Body of pancreas (tissue), 4 donors: ENCODE measurements at regions not wholly inside any gene's neighbourhood (a gene's known extent, or its start where the extent isn't known, plus 50 kb on each side); places are given as distances from the start of the nearest gene placed in this dataset.

ENCODE experiments used
- ATAC-seq: fragments of 150-250 bp; one replicate; pipeline ENCODE4 v1.9.1; 2016
- DNase-seq, 4 donors: peaks; one replicate each; pipeline ENCODE4 v3.0.0-alpha.2; 2019
- H3K27ac ChIP-seq, 4 donors: fragments of 200-600 bp; sonication (generic); 1 replicate in 3 of 4; 2 replicates in 1 of 4; pipeline versions ENCODE4 v1.5.1 to v1.6.1; 2016 to 2019; ENCODE audit warnings: mild to moderate bottlenecking in 1 of 4, mixed read lengths in 1 of 4, moderate library complexity in 1 of 4
- H3K27me3 ChIP-seq, 2 donors: fragments of 200-600 bp; sonication (generic); one replicate each; pipeline ENCODE4 v1.6.0; 2016; ENCODE audit warnings: mild to moderate bottlenecking in 1 of 2
- H3K36me3 ChIP-seq, 2 donors: fragments of 200-600 bp; sonication (generic); replicated peaks in 1 of 2; 2 replicates each; pipeline ENCODE4 v1.5.1; 2016; ENCODE audit warnings: low read depth in 2 of 2; ENCODE audit not compliant: insufficient read depth in 1 of 2
- H3K4me1 ChIP-seq: fragments of 200-600 bp; sonication (generic); one replicate; pipeline ENCODE4 v1.6.0; 2016
- H3K4me3 ChIP-seq, 2 donors: fragments of 200-600 bp; sonication (generic); 1 replicate in 1 of 2; 2 replicates in 1 of 2; pipeline ENCODE4 v1.5.1; 2016 to 2019
- H3K9me3 ChIP-seq, 3 donors: fragments of 200-600 bp; sonication (generic); 1 replicate in 2 of 3; 2 replicates in 1 of 3; pipeline ENCODE4 v1.5.1; 2016
- POLR2A ChIP-seq, 3 donors: fragments of 450-650 bp; IDR thresholded peaks; one replicate each; pipeline ENCODE4 v1.6.1; 2016; ENCODE audit warnings: antibody characterized with exemption in 3 of 3, mild to moderate bottlenecking in 2 of 3
- WGBS, 2 donors: methylation state at CpG; one replicate each; pipeline ENCODE4 v1.1.5; 2017; 5-methylcytosine and 5-hydroxymethylcytosine counted together
- intact Hi-C: fragments of 100-400 bp; cut with DNase I; formaldehyde crosslinking; loops from one replicate; pipeline ENCODE4 v1.15.1; 2023
- TF ChIP-seq, protein P1 (sequence below), 7 experiments: fragments of 450-650 bp in 4 of 7; fragments of 200-600 bp in 3 of 7; sonication (generic) in 3 of 7; IDR thresholded peaks; one replicate each; pipeline ENCODE4 v1.5.1; 2016 to 2019; ENCODE audit warnings: antibody characterized with exemption in 7 of 7

DNA sequence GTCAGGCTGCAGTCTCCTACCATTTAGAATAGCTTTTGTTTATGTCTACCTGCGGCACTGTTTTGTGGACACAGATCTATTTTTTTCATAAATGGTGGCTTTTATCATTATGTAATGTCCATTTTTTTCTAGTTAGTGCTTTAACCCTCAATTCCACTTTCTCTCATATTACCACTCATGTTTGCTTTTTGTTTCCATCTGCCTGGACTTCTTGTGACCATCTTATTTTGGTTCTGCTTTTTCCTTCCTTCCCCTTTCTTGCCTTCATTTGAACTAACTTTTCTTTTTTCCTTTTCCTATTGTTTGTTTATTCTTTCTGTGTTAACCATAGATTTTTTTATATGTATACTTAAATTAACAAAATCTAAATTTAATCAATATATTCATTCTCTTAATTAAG, 63.2 kb upstream of the SLC22A11 start:
- intact Hi-C loops, result no loop called here

DNA sequence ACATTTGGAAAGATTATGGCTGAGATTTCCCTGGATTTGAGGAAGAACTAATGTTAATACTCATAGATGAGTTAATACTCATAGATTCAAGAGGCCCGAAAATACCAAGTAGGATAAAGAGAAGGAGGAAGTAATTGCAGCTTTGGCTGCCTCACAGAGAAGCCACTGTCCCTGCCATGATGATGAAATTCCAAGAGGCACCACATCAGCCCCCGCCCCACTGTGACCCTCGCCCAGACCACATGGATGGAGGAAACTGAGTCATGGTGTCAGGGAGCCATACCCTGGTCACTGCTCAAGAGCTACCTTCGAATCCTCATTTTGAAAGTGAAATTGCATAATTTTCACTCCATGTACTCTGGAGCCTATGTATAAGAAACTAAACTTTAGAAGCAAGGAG, 57.6 kb upstream of the SLC22A11 start:
- intact Hi-C loops, result no loop called here
- no peaks in the 10 kb centered on the region for H3K9me3 ChIP-seq
- peaks cover 0 to 5% of the 10 kb centered on the region in 2 donors for H3K27me3 ChIP-seq
- no peak overlapping the region for H3K4me3 ChIP-seq
- H3K36me3 ChIP-seq, result no peaks in the 10 kb centered on the region
- TF ChIP-seq, protein P1, sequence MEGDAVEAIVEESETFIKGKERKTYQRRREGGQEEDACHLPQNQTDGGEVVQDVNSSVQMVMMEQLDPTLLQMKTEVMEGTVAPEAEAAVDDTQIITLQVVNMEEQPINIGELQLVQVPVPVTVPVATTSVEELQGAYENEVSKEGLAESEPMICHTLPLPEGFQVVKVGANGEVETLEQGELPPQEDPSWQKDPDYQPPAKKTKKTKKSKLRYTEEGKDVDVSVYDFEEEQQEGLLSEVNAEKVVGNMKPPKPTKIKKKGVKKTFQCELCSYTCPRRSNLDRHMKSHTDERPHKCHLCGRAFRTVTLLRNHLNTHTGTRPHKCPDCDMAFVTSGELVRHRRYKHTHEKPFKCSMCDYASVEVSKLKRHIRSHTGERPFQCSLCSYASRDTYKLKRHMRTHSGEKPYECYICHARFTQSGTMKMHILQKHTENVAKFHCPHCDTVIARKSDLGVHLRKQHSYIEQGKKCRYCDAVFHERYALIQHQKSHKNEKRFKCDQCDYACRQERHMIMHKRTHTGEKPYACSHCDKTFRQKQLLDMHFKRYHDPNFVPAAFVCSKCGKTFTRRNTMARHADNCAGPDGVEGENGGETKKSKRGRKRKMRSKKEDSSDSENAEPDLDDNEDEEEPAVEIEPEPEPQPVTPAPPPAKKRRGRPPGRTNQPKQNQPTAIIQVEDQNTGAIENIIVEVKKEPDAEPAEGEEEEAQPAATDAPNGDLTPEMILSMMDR (IDR thresholded peaks at IDR 0.05), result no peak
- no peak for TF ChIP-seq POLR2A (IDR thresholded peaks at IDR 0.05)
- ATAC-seq, result no peak
- no peak overlapping the region for H3K27ac ChIP-seq
- peak in 1 of 4 donors; percentile 10 for DNase-seq
- H3K4me1 ChIP-seq, result no peaks in the 10 kb centered on the region
- WGBS, 2 donors, result 59 to 76% methylated on average over 4 of the region's 4 CpGs

More for the DNA sequence above, 63.2 kb upstream of the SLC22A11 start:
- H3K4me3 ChIP-seq, result no peak overlapping the region
- no peak for ATAC-seq
- H3K9me3 ChIP-seq, result no peaks in the 10 kb centered on the region
- peaks cover 0 to 5% of the 10 kb centered on the region in 2 donors for H3K27me3 ChIP-seq
- TF ChIP-seq, protein P1 (IDR thresholded peaks at IDR 0.05), result no peak
- TF ChIP-seq POLR2A (IDR thresholded peaks at IDR 0.05), result no peak
- DNase-seq, result no peak
- H3K36me3 ChIP-seq, result no peaks in the 10 kb centered on the region
- H3K4me1 ChIP-seq, result no peaks in the 10 kb centered on the region
- no peak overlapping the region for H3K27ac ChIP-seq
- 17 to 21% methylated on average over 1 of the region's 1 CpG for WGBS, 2 donors

DNA sequence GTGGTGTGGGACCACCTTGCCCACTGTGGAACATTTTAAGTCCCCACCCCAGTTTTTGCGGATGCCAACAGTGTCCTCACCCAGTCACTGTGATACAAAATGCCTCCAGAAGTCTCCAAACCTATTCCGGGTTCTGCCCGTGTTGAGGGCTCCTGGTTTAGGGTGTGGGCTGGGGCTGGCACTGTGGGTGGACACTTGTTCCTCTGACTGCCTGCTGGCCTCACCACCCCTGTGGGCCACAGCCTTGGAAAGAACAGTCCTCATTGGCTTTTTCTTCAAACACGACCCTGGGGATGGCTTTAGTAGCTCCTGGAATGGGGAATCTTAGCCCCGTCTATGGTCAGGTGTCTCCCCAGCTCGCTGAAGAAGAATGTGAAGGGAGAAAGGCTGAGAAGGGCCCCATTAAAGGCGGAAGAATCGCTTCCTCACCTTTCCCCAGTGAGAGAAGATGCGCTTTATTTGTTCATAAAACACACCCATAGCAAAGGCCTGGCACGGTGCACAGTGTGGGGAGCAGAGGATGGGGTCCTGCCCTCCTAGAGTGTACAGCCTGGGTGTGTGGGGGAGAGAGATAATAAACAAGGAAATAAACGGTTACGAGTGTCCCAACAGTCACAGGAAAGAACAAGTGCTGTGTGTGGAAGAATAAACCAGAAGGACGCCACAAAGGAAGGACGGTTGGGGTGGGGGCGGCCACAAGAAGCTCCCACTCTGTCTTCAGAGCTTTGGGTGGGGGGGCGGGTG, 56.3 kb upstream of the SLC22A11 start:
- no peaks in the 10 kb centered on the region for H3K4me1 ChIP-seq
- ATAC-seq (no peak), DNase-seq (no peak)
- H3K27me3 ChIP-seq, result peaks cover 0 to 5% of the 10 kb centered on the region in 2 donors
- intact Hi-C loops, result no loop called here
- WGBS, 2 donors, result 53 to 69% methylated on average over 16 of the region's 16 CpGs
- peaks cover 0 to under 1% (median 0%) of the 10 kb centered on the region in 3 donors for H3K9me3 ChIP-seq
- H3K4me3 ChIP-seq, result no peak overlapping the region
- TF ChIP-seq, protein P1 (IDR thresholded peaks at IDR 0.05), result no peak
- TF ChIP-seq POLR2A (IDR thresholded peaks at IDR 0.05), result no peak
- H3K36me3 ChIP-seq, result no peaks in the 10 kb centered on the region
- no peak overlapping the region for H3K27ac ChIP-seq

DNA sequence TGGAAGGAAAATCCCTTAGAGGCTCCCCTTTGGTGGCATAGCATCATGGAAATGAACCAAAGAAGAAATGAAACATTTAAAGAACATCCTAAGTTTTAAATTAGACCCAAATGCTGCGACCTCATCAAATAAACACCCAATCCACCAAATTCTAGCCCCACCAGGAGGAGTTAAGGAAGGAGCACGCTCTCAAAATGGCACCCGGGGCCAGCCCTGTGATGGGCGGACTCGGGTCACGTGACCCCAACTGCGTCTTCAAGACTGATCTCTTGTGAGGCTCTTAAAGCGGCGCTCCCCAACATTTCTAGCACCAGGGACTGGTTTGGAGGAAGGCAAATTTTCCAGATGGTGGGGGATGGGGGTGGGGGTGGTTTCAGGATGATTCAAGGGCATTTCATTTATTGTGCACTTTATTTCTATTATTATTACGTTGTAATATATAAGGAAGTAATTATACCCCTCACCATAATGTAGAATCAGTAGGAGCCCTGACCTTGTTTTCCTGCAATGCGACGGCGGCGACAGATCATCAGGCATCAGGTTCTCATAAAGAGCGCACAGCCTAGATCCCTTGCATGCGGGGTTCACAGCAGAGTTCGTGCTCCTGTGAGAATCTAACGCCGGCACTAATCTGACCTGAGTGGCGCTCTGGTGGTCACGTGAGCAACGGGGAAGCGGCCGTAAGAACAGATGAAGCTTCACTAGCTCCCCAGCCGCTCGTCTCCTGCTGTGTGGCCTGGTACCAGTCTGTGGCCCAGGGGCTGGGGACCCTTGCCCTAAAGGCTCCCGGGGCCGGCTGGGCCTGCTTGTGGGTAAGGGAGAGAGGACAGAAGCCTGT, 55.3 kb upstream of the SLC22A11 start:
- 67 to 76% methylated on average over 17 to 27 of the region's 28 CpGs for WGBS, 2 donors
- Histone ChIP-seq H3K27ac (no peak overlapping the region), H3K4me3 (no peak overlapping the region), H3K27me3 (peaks cover 0 to 5% of the 10 kb centered on the region in 2 donors), H3K9me3 (peaks cover 0 to 10% (median 0%) of the 10 kb centered on the region in 3 donors), H3K4me1 (no peaks in the 10 kb centered on the region), H3K36me3 (no peaks in the 10 kb centered on the region)
- TF ChIP-seq POLR2A (IDR thresholded peaks at IDR 0.05), result no peak
- TF ChIP-seq, protein P1 (IDR thresholded peaks at IDR 0.05), result no peak
- ATAC-seq (no peak), DNase-seq (peak in 1 of 4 donors; percentile 10)
- intact Hi-C loops, result no loop called here
